CD4-positive, alpha-beta T cell treated with Interleukin-4 for 1 hour (primary cell): ENCODE measurements at regions not wholly inside any gene's neighbourhood (a gene's known extent, or its start where the extent isn't known, plus 50 kb on each side); places are given as distances from the start of the nearest gene placed in this dataset.

ENCODE experiments used
- DNase-seq, 2 donors: peaks; one replicate each; pipeline ENCODE4 v3.0.0-alpha.2; 2020 to 2022

DNA sequence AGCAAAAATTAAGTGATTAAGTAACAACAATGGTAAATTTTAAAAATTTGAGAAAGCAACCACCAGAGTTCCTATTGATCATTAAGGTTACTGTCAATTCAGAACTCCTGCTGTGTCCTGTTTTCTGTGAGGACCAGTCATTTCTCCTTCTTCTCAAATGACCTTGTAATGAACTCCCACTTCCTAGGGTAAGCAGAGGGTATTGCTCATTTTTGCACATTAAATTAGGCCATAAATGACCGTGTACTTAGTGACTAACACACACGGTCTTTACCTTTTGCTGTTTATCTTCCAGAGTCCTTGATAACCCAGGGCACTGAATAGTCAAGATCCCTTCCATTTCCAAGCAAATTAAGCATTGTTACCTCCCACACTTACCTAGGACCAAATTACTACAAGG is 227.5 kb upstream of the LYPLAL1 start:
- no peak for DNase-seq

DNA sequence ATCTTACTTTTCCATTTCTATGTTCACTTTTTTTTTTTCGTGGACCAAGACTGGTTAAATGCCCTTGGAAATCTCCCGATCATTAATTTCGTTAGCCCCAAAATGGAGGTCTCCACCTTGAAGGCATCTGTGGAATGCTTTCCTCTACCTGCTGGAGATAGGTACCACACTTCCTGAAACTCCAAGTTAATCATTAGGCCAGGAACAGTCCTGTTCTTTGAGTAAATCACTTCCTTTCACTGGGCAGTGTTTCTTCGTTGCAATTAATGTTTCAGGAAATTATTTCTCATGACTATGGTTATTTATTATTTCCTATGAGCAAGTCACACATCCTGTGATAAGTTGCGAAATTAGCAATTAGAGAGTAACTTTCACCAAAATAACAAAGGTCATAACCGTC is 225.2 kb upstream of the LYPLAL1 start:
- no peak for DNase-seq

DNA sequence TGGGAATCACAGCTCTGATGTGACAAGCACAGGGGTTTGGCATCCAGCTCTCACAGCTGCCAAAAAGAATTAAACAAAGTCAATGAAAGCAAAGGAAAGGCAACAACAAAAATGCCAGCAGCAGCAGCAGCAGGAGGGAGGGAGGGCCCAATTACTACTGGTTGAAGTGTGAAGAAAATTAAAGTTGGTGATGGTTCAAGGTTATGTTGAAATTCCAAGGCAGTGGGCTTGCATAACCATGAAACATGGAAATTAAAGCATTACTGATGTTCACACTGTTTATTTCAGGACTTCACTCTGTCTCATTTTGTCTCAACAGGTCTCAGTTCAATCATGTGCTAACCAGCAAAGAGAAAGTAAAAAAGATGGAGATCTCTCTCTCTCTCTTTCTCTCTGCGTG is 220.3 kb upstream of the LYPLAL1 start:
- no peak for DNase-seq

DNA sequence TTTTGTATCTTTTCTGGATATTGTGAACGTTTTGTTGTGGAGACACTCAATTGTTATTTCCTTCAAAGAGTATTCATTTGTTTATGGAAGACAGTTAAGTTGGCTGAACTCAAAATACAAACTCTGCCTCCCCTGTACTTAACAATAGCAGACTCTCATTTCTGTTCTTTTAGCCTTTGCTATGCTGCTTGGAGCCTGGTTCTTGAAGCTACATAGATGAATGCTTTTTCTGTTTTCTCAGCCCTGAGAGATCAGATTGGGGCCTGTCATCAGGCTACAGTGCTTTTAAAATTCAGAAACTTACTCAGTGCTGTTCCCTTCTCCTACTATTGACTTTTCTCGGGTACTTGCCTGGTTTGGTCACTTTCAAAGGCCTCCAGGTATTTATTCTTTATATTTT is 215.7 kb upstream of the LYPLAL1 start:
- no peak for DNase-seq

DNA sequence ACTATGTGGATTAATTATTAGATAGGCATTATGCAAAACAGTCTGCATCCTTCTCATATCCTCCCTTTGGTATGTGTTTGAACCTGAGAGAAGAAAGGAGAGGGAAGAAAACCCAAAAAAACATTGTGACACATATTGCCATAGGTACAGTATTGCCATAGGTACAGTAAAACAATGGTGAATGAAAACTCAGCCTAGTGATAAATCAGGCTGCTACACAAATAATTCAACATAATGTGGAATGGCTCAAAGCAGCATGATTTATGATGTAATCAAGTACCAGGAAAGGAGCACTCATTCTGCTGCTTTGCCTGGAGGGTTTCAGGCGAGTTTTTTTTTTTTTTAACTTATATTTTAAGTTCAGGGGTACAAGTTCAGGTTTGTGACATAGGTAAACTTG is 213.9 kb upstream of the LYPLAL1 start:
- no peak for DNase-seq

DNA sequence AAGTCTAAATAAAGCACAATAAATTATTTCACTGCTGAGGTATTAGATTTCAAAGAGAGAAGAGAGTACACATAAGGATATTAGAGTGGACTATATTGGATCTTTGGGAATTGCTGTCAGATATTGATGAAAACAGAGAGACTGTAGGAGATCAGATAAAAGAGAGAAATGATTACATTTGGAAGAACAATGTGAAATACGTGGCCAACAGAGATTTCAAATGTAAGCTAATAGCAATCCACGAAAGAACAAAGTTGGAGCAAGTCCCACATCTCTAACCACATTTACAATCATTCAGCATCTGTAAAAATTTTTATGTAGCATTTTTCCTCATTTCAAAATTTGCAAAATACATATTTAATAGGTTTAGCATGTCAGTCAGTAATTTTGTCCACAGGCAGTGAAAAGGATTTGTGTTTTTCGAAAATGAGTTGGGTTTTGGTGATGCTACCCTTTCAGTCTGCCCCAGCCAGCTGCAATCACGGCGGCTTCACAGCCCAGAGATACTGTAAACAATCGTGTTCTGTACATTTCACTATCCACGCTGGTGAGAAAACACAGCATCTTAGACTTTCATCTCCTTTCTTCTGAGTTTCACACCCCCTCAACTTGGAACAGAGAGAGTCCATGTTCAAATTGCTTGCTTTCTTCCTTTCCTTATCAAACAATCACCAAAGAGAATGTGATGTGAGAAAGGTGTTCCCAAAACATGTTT is 209.1 kb upstream of the LYPLAL1 start:
- no peak for DNase-seq

DNA sequence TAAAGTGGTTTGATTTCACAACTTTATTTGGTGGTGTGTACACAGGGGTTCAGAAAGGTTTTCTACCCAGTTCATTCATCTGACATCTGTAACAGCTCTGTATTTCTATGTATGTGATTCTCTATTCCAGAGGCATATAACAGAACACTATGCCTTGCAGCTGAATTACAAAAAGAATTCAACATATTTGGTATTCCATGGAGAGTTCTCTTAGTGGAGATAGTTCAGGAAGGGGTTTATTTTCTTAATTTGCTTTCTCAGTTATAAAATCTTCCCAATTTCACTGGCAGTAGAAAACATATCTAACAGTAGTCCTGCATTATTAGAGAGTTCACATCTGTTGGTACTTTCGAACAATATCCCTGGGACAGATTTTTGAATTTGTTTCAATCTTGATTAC is 207.9 kb upstream of the LYPLAL1 start:
- no peak for DNase-seq

DNA sequence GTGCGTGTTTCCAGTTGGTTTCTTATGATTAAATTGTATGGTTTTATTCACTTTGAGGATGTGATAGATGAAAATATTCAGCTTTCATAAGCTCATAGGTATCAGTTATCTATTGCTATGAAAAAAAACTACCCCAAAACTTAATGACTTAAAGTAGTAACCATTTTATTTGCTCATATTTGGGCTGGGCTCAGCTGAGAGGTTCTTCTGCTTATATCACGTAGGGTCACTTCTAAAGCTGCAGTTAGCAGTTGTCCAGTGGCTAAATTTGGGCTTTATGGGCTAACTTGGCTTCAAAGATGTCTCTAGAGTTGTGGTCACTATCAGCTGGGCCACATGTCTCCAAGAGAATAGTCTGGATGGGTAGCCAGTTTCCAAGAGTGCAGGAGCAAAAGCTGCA is 206.4 kb upstream of the LYPLAL1 start:
- DNase-seq: no peak

DNA sequence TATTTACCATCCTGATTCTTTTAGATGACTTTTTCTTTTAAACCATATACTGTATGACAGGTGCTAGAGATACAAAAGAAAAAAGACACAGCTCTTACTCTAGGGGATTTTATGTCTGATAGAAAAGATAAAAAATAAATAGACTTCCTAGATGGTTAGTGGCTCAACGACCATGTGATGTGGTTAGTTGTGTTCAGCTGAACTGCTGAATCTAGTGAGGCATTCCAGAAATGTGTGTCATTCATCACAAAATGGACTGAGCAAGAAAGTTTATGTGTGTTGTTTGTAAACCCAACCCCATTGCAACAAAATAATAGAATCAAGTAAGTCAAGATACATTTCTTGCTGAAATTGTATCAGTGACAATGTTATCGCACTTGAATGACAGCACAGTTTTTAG is 205.8 kb upstream of the LYPLAL1 start:
- no peak for DNase-seq

DNA sequence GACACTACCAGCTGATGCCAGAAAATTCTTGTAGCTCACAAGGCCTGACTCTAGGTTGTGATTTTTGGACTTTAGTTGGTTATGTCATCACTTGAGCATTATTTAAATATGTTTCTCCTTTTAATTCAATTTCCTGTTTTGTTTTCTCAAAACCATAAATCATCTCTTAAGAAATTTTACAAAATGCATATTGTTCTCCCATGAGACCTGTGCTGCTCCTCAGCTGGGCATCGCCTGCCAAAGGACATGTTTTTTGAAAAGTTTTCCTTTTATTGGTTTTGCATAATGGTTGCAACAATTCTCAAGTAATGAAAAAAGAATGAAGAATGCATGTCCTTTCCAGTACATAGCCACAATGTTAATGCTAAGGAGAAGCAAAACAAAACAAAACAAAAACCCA is 204.7 kb upstream of the LYPLAL1 start:
- DNase-seq: no peak

DNA sequence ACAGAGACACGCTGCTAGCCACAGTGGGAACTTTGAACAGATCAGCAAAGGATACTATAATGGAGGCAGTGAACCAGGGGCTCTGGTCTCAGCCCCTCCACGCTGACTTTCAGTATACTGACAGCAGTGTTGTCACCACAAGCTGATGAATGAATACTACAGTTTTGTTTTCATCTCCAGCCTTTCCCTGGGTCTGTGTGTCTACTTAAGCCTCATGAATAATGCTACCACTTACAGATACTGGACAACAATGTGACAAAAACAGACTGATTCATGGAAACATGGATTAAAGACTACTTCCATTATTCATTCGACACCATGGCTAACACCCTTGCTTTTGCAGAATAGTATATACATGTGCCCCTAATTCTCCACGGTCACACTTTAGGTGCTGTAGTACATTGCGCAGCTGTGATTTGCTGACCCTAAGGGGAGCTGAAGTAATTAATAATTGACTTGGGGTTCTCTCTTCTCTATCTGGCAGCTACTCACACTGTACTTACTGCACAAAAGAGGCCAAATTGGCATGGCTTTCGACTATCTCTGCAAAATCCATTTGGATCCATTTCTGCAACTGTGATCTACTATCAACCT is 203.2 kb upstream of the LYPLAL1 start:
- no peak for DNase-seq

DNA sequence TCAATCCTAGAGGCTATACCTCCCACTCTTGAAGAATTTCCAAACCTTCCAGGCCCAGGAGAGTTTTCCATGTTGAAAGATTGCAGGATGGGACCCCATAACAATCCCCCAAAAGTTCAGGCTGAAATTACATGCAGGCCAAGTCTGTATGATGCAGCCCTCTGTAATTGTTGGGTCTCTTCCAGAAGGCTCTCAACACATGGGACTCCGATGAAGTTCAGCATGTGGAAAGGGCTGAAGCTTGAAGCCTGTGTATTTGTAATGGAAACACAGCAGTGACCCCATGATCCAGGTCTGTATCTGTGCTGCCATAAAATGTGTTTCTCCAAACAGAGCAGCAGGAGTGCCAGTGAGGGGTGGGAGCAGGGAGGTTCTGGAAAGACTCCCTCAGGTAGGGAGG is 202.5 kb upstream of the LYPLAL1 start:
- no peak for DNase-seq

DNA sequence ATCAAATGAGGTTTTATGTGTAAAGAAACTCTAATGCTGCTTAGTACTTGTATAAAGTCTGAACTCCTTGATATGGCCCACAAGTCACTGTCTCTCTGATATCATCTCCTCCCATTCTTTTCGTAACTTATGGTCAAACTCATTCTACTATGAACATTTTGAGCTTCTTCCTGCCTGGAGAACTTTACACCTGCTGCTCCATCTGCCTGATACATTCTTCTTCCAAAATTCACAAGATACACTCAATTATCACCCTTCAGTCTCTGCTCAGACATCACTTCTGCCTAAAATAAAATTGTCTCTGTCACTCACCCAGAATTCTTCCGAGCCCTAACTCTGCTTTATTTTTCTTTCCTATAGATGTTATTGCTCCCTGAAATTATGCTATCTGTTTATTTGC is 192.8 kb upstream of the LYPLAL1 start:
- DNase-seq: no peak

DNA sequence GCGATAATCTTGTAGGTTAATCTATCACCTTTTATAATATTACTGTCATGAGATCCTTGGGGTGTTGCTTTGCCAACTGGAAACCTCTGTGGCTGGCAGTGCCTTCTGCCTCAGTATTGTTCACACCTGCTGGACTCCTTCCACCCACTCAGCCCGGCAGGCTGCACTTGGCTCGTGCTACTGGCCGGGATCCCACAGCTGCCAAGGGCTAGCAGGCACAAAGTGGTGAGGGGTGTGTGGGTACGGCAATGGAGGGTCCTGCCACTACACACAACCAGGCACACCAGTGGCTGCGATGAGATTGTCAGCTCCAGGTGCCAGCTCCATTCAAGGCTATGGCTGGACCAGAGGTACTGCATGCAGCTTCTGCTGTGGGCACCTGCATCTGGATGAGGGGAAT is 191.2 kb upstream of the LYPLAL1 start:
- no peak for DNase-seq

DNA sequence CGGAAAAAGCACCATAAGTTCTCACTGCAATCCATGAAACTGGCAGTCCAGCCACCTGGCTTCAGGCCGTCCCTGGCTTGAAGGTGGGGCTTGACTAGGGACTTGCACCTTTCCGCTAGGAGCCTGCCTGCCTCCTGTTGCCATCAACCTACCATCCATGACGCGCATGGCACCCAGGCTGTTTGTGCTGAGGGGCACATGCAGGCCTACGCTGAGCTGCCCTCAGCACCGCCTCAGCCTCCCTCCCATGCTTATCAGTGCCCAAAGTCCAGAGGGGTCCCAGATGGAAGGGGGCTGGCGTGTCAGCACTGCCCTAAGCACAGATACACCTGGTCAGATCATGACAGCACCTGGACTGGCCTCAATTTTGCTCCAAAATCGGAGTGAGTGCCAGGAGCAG is 190.2 kb upstream of the LYPLAL1 start:
- DNase-seq: no peak

DNA sequence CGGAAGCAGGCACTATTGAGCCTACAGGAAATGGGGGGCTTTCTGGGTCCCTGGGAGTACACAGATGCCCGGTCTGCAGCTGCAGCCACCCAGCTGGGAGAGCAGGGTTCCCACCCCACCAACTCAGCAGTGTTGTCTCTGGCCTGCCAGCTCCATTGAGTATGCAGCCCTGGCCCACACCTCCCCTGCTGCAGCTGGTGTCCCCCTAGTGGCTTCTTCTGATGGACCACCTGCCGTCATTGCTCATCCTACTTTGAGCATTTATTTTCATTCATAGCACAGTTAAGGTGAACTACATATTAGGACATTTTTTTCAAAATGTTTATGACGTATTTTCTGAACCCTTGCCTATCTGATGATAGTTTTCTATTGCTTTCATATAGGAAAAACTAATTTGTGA is 189.8 kb upstream of the LYPLAL1 start:
- no peak for DNase-seq

DNA sequence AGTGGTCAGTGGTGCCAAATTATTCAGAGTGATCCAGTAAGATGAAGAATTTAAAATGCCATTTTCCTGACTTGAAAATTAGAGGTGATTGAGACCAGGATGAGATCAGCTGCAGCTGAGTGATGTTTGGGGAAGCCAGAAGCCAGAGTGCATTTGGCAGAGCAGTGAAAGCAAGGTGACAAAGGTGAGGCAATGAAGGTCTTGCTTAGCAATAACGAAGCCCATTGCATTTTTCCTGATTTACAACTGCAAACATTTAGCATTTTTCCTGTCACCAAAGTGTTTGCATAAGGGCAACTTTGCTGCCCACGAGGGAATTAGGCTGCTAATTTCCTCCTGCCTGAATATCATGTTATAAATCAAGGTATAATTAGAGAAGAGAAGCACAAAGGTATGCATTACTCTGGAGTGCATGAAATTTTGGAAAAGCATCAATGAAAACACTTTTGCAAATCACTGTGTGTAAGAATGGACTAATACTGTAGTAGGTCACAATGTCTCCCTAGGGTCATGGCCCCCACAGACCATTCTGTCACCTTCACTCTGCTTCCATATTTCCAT is 188.2 kb upstream of the LYPLAL1 start:
- no peak for DNase-seq

DNA sequence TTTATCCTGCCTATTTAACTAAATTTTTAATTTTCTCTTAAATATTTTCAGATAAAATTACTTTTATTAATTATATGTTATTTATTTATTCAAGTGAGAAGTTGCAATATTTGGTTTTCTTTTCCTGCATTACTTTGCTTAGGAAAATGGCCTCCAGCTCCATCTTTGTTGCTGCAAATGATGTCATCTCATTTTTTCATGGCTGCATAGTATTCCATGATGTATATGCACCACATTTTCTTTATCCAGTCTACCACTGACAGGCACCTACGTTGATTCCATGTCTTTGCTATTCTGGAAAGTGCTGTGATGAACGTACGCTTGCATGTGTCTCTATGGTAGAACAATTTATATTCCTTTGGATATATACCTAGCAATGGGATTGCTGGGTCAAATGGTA is 186.9 kb upstream of the LYPLAL1 start:
- no peak for DNase-seq

DNA sequence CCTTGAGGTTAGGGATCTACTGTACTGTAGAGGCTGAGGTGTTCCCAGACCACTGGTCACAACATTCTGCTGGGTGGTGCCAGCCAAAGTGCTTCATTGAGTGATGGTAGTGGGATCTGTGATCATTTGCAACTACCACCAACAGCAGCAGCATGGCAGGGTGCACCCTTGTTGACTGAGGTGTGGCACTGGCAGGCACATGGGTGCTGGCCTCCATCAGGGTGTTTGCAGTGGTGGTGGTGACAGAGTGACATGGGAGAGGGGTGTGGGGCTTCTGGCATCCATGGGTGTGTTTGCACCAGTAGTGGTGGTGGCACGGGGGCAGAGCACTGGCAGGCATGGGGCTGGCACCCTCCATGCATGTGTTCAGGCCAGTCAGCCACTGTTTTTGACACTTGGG is 183.7 kb upstream of the LYPLAL1 start:
- DNase-seq: no peak

DNA sequence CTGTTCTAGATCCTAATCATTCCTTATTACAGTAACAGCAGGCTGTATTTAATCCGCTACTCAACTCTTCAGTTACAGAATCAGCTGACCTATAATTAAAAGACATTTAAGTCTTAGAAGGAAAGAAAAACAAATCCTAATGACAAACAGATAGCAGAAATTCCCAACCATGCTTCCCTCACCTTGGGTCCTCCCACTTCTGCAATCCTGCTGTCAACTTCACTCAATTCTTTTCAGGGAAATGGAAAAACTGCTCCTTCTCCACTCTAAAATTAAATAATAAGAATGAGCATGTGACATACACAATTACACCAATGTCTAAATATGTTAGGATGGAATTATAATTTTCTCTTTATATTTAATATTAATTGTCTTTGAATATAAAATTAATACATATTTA is 182.6 kb upstream of the LYPLAL1 start:
- DNase-seq: no peak

DNA sequence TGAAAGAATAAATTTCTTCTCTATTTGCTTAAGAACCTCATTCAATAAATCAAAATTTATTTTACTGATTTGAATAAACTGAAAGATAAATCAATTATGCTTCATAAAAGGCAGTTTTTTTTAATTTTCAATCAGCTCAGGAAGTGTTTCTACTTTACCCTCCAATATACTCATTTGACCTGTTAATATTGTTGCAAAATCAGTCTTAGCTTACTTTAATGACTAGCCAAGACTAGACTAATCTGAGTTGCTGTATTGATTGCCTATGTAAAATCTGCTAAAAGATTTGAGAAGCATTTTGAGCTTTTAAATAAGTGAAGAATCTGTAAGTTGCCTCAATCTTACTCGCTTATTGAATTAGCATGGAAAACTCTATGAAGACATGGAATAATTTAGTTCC is 179.1 kb upstream of the LYPLAL1 start:
- DNase-seq: no peak

DNA sequence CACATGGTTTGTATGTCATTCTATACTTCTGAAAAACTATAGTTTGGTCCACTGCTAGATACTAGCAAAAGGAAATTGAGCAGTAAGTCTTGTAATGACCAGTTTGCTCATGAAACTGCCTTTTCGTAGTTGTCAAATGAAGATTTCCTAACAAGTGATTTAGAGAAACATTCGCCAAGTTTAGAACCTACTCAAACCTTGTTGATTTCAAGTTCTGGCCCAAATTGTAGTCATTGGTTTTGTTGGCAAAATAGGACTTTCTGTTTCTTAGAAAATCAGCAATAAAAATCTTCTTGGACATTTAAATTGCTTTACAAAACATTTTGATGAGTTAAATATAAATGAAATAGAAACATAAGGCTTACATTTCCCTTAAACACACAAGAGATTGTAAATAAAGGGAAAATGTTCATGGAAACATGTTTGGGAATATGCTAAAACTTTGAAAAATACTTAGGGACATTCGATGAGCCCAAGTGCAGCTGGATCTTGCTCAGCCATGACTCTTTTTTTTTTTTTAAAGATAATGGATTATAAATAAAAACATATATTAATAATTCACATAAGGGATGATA is 178.5 kb upstream of the LYPLAL1 start:
- DNase-seq: no peak

DNA sequence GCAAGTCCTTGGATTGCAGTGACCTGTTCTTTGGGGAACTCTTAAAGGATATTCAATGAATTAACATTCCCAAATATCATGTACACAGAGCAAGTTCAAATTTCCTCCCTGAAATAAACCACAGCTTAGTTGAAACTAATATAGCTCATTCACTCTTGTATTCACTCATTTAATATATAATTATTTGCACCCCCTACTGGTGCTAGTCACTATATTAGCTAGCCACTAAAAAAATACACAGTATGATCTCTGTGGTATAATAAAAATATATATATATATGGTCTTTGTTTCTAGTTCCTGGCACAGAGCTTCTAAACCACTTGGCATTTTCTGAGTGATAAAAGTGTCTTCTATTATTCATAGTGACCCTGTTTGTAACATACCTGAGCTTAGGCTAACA is 177.3 kb upstream of the LYPLAL1 start:
- DNase-seq: no peak

DNA sequence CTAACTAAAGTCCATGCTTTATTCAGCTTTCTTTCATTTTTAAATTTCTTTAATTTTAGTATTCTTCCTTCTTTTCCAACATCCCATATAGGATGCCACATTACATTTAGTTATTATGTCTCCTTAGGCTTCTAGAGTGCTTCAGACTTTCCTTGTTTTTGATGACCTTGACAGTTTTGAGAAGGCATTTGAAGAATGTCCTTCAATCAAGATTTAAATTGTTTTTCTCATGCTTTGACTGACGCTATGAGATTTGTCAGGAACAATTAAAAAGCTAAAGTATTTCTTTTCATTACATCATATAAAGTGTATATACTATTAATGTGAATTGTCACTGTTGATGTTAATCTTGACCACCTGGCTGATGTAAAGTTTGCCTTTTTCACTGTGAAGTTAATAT is 173.7 kb upstream of the LYPLAL1 start:
- no peak for DNase-seq

DNA sequence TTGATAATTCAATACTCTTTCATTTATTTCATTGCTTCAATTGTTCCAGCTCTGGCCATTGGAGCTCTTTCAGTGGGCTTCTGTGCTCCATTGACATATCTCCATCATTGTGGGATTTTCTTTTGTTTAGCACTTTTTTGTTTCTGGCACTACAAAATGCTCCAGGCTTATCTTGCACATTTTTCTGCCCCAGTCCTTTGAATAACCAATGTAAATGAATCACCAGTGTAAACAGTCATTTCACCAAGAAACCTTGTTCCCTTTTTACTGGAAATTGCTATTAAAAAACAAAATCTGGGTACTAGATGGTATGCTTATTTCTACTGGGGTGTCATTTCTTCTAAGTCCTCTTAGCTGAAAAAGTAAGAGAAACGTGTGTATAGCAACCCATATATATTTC is 173.0 kb upstream of the LYPLAL1 start:
- no peak for DNase-seq
